ENCODE measurements at regions not wholly inside any gene's neighbourhood (a gene's known extent, or its start where the extent isn't known, plus 50 kb on each side); places are given as distances from the start of the nearest gene placed in this dataset.

- TF ChIP-seq, protein P1, sequence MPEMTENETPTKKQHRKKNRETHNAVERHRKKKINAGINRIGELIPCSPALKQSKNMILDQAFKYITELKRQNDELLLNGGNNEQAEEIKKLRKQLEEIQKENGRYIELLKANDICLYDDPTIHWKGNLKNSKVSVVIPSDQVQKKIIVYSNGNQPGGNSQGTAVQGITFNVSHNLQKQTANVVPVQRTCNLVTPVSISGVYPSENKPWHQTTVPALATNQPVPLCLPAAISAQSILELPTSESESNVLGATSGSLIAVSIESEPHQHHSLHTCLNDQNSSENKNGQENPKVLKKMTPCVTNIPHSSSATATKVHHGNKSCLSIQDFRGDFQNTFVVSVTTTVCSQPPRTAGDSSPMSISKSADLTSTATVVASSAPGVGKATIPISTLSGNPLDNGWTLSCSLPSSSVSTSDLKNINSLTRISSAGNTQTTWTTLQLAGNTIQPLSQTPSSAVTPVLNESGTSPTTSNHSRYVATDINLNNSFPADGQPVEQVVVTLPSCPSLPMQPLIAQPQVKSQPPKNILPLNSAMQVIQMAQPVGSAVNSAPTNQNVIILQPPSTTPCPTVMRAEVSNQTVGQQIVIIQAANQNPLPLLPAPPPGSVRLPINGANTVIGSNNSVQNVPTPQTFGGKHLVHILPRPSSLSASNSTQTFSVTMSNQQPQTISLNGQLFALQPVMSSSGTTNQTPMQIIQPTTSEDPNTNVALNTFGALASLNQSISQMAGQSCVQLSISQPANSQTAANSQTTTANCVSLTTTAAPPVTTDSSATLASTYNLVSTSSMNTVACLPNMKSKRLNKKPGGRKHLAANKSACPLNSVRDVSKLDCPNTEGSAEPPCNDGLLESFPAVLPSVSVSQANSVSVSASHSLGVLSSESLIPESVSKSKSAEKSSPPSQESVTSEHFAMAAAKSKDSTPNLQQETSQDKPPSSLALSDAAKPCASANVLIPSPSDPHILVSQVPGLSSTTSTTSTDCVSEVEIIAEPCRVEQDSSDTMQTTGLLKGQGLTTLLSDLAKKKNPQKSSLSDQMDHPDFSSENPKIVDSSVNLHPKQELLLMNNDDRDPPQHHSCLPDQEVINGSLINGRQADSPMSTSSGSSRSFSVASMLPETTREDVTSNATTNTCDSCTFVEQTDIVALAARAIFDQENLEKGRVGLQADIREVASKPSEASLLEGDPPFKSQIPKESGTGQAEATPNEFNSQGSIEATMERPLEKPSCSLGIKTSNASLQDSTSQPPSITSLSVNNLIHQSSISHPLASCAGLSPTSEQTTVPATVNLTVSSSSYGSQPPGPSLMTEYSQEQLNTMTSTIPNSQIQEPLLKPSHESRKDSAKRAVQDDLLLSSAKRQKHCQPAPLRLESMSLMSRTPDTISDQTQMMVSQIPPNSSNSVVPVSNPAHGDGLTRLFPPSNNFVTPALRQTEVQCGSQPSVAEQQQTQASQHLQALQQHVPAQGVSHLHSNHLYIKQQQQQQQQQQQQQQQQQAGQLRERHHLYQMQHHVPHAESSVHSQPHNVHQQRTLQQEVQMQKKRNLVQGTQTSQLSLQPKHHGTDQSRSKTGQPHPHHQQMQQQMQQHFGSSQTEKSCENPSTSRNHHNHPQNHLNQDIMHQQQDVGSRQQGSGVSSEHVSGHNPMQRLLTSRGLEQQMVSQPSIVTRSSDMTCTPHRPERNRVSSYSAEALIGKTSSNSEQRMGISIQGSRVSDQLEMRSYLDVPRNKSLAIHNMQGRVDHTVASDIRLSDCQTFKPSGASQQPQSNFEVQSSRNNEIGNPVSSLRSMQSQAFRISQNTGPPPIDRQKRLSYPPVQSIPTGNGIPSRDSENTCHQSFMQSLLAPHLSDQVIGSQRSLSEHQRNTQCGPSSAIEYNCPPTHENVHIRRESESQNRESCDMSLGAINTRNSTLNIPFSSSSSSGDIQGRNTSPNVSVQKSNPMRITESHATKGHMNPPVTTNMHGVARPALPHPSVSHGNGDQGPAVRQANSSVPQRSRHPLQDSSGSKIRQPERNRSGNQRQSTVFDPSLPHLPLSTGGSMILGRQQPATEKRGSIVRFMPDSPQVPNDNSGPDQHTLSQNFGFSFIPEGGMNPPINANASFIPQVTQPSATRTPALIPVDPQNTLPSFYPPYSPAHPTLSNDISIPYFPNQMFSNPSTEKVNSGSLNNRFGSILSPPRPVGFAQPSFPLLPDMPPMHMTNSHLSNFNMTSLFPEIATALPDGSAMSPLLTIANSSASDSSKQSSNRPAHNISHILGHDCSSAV (CRISPR knock-in tag; IDR thresholded peaks at IDR 0.05; ENCODE audit: borderline replicate concordance) = no peak
- TF ChIP-seq SMC3 (IDR thresholded peaks at IDR 0.05; ENCODE audit: low read length) = peak; percentile 48
- no peak for TF ChIP-seq ZNF713 (CRISPR knock-in tag; IDR thresholded peaks at IDR 0.05)
- no peak for TF ChIP-seq MTF1 (CRISPR knock-in tag; IDR thresholded peaks at IDR 0.05)
- TF ChIP-seq, protein P2, sequence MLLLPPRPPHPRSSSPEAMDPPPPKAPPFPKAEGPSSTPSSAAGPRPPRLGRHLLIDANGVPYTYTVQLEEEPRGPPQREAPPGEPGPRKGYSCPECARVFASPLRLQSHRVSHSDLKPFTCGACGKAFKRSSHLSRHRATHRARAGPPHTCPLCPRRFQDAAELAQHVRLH (CRISPR knock-in tag; IDR thresholded peaks at IDR 0.05; ENCODE audit: borderline replicate concordance, low read depth) = no peak
- TF ChIP-seq CHD2 (IDR thresholded peaks at IDR 0.05; ENCODE audit: low read depth, low read length) = no peak
- no peak for TF ChIP-seq U2AF1 (optimal IDR thresholded peaks at IDR 0.05; ENCODE audit: low read depth, low read length)
- TF ChIP-seq MIER3 (CRISPR knock-in tag; IDR thresholded peaks at IDR 0.05; ENCODE audit: borderline replicate concordance) = no peak
- no peak for TF ChIP-seq RFX1 (IDR thresholded peaks at IDR 0.05)
- TF ChIP-seq ZBTB20 (CRISPR knock-in tag; IDR thresholded peaks at IDR 0.05; ENCODE audit: borderline replicate concordance, low read depth) = no peak
- TF ChIP-seq, protein P3, sequence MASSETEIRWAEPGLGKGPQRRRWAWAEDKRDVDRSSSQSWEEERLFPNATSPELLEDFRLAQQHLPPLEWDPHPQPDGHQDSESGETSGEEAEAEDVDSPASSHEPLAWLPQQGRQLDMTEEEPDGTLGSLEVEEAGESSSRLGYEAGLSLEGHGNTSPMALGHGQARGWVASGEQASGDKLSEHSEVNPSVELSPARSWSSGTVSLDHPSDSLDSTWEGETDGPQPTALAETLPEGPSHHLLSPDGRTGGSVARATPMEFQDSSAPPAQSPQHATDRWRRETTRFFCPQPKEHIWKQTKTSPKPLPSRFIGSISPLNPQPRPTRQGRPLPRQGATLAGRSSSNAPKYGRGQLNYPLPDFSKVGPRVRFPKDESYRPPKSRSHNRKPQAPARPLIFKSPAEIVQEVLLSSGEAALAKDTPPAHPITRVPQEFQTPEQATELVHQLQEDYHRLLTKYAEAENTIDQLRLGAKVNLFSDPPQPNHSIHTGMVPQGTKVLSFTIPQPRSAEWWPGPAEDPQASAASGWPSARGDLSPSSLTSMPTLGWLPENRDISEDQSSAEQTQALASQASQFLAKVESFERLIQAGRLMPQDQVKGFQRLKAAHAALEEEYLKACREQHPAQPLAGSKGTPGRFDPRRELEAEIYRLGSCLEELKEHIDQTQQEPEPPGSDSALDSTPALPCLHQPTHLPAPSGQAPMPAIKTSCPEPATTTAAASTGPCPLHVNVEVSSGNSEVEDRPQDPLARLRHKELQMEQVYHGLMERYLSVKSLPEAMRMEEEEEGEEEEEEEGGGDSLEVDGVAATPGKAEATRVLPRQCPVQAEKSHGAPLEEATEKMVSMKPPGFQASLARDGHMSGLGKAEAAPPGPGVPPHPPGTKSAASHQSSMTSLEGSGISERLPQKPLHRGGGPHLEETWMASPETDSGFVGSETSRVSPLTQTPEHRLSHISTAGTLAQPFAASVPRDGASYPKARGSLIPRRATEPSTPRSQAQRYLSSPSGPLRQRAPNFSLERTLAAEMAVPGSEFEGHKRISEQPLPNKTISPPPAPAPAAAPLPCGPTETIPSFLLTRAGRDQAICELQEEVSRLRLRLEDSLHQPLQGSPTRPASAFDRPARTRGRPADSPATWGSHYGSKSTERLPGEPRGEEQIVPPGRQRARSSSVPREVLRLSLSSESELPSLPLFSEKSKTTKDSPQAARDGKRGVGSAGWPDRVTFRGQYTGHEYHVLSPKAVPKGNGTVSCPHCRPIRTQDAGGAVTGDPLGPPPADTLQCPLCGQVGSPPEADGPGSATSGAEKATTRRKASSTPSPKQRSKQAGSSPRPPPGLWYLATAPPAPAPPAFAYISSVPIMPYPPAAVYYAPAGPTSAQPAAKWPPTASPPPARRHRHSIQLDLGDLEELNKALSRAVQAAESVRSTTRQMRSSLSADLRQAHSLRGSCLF (CRISPR knock-in tag; IDR thresholded peaks at IDR 0.05; ENCODE audit: borderline replicate concordance) = no peak
- TF ChIP-seq CBFB (CRISPR knock-in tag; IDR thresholded peaks at IDR 0.05) = no peak
- TF ChIP-seq ZSCAN30 (CRISPR knock-in tag; IDR thresholded peaks at IDR 0.05) = no peak
- no peak for TF ChIP-seq ZMAT3 (CRISPR knock-in tag; conservative IDR thresholded peaks at IDR 0.05)
- TF ChIP-seq BCL6 (CRISPR knock-in tag; IDR thresholded peaks at IDR 0.05) = peak; percentile 70
- TF ChIP-seq NFIB (CRISPR knock-in tag; IDR thresholded peaks at IDR 0.05; ENCODE audit: borderline replicate concordance) = no peak
- TF ChIP-seq STAG1 (CRISPR knock-in tag; IDR thresholded peaks at IDR 0.05) = peak; percentile 49; the same call in 1 of the 2 replicates
- no peak for TF ChIP-seq ZFYVE20 (CRISPR knock-in tag; IDR thresholded peaks at IDR 0.05; ENCODE audit: borderline replicate concordance, low read depth)
- TF ChIP-seq SIN3A (IDR thresholded peaks at IDR 0.05; ENCODE audit: borderline replicate concordance, low read depth, low read length) = no peak
These were observed 52.8 kb upstream of the TENM4 start (continued) for GRCh38 chr11:79493555-79494171.
